ENCODE measurements at regions not wholly inside any gene's neighbourhood (a gene's known extent, or its start where the extent isn't known, plus 50 kb on each side); places are given as distances from the start of the nearest gene placed in this dataset.

DNA sequence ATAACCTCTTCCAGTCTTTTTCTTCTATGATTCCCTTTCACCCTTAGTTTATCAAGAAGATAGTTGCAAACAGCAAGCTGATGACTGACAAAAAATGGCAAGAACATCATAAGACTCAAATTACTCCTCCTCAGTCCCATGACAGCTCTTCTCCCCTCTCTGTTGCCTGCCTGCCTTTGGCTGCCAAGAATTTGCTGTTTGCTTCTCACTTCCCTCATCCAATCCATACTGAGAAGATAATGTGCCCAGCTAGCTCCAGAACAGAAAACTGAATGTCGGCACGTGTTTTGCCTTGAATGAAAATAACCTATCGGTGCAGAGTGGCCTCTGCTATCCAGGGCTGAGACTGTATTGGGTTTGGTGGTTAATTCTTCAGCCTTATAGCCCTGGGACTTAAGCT is 192.1 kb downstream of the PPARGC1A start:
- TF ChIP-seq EZH2 (IDR thresholded peaks at IDR 0.05) = no peak
- no peak for TF ChIP-seq POLR2AphosphoS5 (IDR thresholded peaks at IDR 0.05; ENCODE audit: borderline replicate concordance, low read depth, low read length)
- no peak for TF ChIP-seq FOXP2 (optimal IDR thresholded peaks at IDR 0.05; ENCODE audit: control extremely low read depth, extremely low read length, insufficient read depth)
